HG02798 (cell line): ENCODE measurements at regions not wholly inside any gene's neighbourhood (a gene's known extent, or its start where the extent isn't known, plus 50 kb on each side); places are given as distances from the start of the nearest gene placed in this dataset.
"Not testable (repeated sequence)": the region's sequence is repeated elsewhere in the genome, so short reads cannot be mapped to it uniquely, and the experiment has no call there.

Experiments
- ATAC-seq: cut with Tn5 transposase; IDR thresholded peaks from one replicate; pipeline ENCODE4 v1.9.1; 2021; ENCODE audit warnings: mild to moderate bottlenecking; ENCODE audit not compliant: unreplicated experiment, poor library complexity

DNA sequence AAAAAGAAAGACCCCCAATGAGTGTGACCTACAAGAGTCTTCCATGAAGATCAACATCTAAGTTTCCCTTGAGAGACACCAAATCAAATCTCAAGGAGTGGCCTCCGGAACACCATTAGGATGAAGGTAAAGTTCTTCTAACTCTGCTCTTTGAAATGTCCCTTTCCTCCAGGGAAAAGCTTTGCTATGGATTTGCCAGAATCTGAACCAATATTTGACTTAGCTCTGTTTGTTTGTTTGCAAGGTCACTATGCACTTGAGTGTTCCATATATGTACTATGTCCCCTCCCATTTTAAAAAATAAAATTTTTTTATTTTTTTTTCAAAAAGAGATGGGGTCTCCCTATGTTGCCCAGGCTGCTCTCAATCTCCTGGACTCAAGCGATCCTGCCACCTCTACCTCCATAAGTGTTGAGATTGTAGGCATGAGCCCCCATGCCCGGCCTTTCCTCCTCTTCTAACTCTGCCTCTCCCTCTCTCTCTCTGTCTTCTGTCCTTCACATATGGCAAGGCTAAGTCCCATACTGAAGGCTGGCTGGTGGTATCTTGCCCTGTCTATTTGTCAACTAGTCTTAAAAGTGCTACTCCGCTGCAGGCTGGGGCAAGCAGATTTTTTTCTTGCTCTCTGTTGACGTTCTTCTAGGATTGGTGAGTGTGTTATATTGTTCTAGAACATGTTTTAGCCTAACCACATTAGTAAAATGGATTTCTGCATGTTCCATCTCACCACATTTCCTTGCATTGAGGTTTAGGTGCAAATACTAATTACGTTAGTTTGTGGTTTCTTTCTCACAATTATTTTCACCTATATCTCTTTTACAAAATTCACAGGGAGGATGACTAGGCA is 276.7 kb upstream of the DYNLRB2 start:
- ATAC-seq, result no peak

DNA sequence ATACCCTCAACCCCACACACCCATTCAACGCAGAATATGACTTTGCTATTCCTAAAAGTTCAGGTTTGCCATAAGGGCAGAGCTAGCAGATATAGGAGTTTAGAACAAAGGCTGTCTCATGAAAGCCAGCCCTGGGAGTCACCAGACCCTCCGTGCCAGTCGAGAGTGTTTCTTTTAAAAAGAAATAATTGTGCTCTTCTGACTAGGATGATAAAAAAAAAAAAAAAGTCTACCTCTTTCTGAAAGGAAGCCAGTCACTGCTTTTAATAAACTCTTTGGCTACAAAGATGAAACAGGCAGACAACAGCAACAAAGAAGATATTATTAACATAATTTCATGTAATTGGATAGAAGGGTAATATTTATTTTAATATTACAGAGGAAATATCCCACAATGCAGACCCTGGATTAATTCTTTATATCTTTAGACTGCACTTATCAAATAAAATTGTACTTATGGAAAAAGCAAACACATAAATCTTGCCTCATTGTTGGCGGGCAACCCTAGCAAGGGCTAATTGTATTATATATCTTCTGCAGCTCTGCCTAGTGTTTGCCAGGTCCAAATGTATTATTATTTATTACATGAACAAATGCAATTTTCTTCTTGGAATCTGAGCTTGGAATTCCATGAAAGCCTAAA is 277.5 kb upstream of the DYNLRB2 start:
- ATAC-seq, result no peak

GRCh38 chr16:80260906-80261311 is 279.9 kb upstream of the DYNLRB2 start:
- ATAC-seq, result no peak

DNA sequence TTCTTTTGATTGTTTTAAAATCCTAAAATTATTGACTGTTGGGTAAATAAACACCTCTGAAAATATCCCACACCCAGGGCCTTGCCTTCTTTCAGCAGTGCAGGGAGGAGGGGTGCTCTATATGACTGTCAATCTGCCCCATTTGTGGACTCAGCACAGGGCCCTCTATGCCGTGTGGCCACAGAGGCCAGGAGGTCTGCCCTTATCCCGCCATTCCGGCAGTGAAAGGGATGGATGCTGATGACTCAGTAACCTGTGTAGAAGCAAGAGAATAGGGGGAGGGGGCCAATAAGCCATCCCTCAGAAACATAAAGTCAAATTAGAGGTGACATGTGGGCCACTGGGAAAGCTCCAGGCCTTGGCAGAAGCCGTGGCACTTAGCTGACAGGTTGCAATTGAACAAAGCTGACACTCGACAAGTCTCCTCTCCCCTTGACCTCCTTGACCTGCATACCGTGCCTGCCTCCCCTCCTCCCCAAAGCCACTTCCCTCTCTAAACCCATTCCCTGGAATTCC is 281.4 kb upstream of the DYNLRB2 start:
- ATAC-seq, result no peak

GRCh38 chr16:80258407-80258806 is 282.4 kb upstream of the DYNLRB2 start:
- ATAC-seq, result no peak

GRCh38 chr16:80254970-80255369 is 285.8 kb upstream of the DYNLRB2 start:
- no peak for ATAC-seq

DNA sequence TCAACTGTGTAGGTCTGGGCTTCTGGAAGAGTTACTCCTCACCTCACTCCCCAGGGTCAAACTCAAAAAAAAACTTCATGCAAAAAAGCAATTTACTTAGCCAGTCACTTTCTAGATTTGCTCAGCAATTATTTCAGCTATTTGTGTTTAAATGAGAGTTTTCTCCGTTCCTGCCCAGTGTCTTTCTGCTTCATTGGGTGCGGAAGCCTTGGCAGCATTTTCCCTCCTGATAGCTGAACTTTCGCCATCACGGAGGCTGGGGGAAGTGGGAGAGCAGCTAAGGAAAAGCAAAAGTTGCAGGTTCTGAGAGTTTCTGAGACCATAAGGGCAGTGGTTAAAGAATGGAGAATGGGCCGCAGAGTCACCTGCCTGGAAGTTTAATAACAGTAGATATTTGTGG is 287.1 kb upstream of the DYNLRB2 start:
- no peak for ATAC-seq

DNA sequence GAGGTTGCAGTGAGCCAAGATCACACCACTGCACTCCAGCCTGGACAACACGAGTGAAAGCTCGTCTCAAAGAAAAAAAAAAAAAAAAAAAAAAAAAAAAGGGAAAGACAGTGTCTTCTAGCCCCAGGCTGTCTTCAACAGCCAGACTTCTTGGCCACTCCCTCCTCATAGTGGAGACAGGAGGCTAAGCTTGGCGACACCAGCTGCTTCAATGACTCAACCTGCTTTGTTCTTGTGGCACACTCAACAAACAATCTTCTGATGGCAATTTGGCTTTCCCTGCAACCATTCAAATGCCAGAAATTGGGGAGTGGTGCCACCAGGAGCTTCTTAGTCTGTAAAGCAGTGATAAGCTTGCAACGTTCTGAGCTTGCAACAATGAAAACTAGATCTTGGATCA is 290.4 kb upstream of the DYNLRB2 start:
- no peak for ATAC-seq

GRCh38 chr16:80243303-80243702 is 297.5 kb upstream of the DYNLRB2 start:
- ATAC-seq, result not testable (repeated sequence)

GRCh38 chr16:80242279-80242678 is 298.5 kb upstream of the DYNLRB2 start:
- not testable (repeated sequence) for ATAC-seq

DNA sequence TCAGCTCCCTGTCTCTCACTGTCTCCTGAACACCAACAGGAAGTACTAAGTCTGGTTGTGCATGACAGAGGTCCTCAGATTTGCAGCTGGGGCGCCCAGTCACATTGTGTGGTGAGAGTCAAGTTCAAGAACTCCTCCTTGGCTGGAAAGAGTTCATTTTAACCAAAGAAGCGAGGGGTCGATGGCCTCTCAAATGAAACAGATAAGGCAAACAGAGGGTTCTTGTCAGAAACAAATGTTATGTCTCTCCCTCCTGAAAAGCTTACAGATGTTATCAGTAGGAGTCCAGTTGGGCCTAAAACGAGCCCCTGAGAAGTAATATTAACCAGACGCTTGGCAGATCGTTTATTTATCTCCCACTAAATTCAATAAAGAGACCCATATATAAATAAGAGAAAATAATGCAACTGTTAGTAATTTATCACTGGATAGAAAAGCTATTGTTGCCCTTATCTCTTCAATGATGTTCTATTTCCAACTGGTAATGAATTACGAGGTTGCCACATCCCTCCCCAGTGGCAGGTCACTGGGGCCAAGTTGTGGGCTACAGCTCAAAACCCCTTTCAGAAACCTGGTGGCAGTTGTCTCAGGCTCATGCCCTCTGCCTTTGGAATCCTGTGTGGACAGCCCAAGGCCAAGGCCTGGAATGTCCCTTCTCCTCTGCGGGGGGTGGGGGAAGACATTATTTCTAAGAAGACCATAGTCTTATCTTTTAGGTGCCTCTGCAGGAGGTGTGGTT is 307.5 kb upstream of the DYNLRB2 start:
- ATAC-seq, result no peak

- peak; percentile 53 for ATAC-seq
Measured at GRCh38 chr16:80231888-80232287, 308.9 kb upstream of the DYNLRB2 start.

- no peak for ATAC-seq
Measured at GRCh38 chr16:80231121-80231520, 309.7 kb upstream of the DYNLRB2 start.

GRCh38 chr16:80230328-80231120 is 310.3 kb upstream of the DYNLRB2 start:
- ATAC-seq, result no peak

DNA sequence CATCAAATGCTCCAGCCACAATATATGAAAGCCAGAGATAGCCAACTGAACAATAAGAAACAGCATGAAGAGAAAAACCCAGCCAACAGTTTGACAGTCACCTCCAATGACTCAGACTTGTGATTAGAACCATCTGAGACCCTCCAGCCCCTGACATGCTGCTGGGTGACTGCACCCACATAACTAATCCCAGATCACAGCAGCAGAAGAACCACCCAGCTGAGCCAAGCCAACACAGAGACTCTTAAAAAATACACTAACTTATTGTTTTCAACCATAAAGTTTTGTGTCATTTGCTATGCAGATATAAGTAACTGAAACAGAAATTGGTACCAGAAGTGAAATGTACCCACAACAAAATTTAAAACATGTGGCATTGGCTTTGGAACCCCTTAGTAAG is 314.3 kb upstream of the DYNLRB2 start:
- ATAC-seq, result no peak

DNA sequence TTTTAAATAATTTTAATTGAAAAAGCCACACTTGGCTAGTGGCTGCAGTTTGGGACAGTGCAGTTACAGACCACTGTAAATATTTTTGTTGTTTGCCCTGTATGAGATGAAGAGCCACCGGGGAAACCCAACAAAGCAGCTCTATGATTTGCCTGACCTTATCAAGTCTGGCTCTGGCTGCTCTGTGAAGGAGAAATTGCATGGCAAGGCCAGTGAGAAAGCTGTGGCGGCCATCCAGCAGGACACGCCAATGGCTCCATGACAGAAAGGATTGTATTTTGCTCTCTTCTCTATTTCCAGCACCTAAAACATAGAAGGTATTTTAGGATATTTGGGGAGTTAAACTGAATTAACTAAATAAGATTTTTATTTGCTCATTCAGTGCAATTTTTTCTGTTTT is 330.0 kb upstream of the DYNLRB2 start:
- ATAC-seq, result no peak

DNA sequence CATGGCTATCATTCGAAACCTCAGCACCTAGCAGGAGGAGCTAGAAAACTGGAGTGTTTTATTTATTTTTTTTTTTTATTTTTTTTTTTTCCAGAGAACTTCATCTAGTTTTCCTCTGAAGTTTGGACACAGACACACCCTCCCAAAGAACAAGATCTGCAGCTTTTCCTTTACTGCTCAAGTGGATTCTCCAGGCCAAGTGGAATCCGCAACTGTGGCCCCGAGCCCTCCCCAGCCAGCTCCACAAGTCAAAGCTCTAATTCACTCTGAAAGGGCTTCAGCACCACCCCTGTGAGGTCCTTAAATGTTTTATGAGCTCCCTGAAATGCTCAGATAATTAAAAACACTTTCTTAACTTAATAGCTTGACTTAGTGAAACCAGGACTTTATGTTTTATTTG is 332.1 kb upstream of the DYNLRB2 start:
- ATAC-seq, result no peak

DNA sequence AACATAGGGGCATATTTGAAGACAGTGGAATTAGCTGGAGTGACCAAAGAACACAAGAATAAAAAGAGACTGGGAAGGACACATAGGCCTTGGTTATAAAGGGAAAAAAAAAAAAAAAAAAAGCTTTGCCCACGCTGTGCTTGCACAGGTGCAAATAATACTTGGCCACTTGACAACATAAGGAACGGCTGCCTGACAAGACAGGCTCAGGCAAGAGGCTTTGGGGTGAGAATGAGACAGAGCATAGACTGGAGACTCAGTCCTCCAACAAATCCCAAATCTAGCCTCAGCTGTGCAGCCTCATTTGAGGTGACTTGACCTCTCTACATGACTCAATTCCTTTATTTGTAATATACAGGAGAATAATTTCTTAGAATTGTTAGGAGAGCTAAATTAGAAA is 332.8 kb upstream of the DYNLRB2 start:
- ATAC-seq, result no peak

DNA sequence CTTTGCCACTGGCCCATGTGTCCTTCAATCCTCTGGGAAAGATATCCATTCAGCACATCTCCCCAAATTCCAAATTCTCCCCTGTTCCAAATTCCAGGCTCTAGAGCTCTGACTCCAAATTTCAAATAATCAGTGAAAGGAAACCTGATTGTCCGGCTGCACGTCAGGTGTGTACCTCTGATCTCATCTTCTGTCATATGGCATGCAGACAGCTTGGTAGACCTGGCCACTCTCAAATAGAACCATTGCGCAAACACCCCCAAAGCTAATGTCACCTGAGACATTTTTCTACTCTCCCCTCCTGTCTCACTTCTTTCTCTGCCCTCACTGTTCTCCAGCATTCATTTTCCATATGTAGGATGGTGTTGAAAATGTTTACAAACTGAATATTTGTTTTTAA is 337.0 kb upstream of the DYNLRB2 start:
- no peak for ATAC-seq

DNA sequence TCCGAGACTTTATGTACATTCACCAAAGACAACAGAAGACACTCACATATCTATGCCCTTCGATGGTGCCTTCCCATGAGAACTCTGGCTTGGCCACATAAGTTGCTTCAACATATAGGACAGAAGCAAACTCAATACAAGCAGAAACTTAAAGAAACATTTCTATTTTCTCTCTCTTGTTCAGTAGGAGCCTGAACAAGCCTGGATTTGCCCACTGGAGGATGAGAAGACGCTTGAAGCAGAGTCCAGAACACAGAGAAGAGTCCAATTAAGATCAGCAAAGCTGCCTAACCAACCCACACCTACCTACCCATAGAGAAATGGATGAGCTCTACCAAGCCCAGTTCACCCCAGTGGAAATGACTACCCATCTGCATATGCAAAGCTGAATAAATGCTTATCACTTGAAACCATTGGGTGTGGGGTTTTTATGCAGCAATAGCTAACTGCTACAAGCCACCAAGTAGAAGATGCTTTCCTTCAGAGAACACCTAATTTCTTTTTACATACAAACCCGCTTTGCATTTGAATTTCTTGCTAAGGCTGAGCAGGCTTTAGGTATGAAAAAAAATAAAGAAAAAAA is 337.9 kb upstream of the DYNLRB2 start:
- ATAC-seq, result no peak
